Gastroesophageal sphincter (tissue), 4 donors: ENCODE measurements at regions not wholly inside any gene's neighbourhood (a gene's known extent, or its start where the extent isn't known, plus 50 kb on each side); places are given as distances from the start of the nearest gene placed in this dataset.

Experiments
- ATAC-seq: fragments of 150-250 bp; one replicate; pipeline ENCODE4 v1.9.1; 2016; ENCODE audit warnings: mild to moderate bottlenecking, moderate library complexity
- H3K27ac ChIP-seq, 4 donors: fragments of 200-600 bp; sonication (generic) in 3 of 4; 1 replicate in 3 of 4; 2 replicates in 1 of 4; pipeline ENCODE4 v1.5.1; 2016 to 2019
- H3K27me3 ChIP-seq: fragments of 200-600 bp; sonication (generic); one replicate; pipeline ENCODE4 v1.5.1; 2019
- H3K36me3 ChIP-seq, 2 donors: fragments of 200-600 bp; sonication (generic); one replicate each; pipeline ENCODE4 v1.5.1; 2019; ENCODE audit warnings: control low read depth in 1 of 2
- H3K4me1 ChIP-seq, 3 donors: fragments of 200-600 bp; sonication (generic); 1 replicate in 2 of 3; 2 replicates in 1 of 3; pipeline ENCODE4 v1.5.1; 2016 to 2019; ENCODE audit warnings: control low read depth in 2 of 3
- H3K4me3 ChIP-seq, 2 donors: fragments of 200-600 bp; sonication (generic); one replicate each; pipeline ENCODE4 v1.5.1; 2019; ENCODE audit warnings: mild to moderate bottlenecking in 1 of 2, moderate library complexity in 1 of 2
- H3K9me3 ChIP-seq, 3 donors: fragments of 200-600 bp; sonication (generic); one replicate each; pipeline ENCODE4 v1.5.1; 2017 to 2019; ENCODE audit warnings: control low read depth in 2 of 3
- CTCF ChIP-seq, 4 experiments: fragments of 200-600 bp in 2 of 4; fragments of 450-650 bp in 2 of 4; sonication (generic) in 1 of 4; IDR thresholded peaks; one replicate each; pipeline ENCODE4 v1.5.1; 2017 to 2019; ENCODE audit warnings: antibody characterized with exemption in 4 of 4, mild to moderate bottlenecking in 2 of 4, moderate library complexity in 2 of 4
- EP300 ChIP-seq: sonication (generic); formaldehyde crosslinking; IDR thresholded peaks from one replicate; pipeline ENCODE4 v1.6.1; 2017; ENCODE audit warnings: antibody characterized with exemption, mild to moderate bottlenecking
- POLR2A ChIP-seq, 2 donors: fragments of 450-650 bp; IDR thresholded peaks; one replicate each; pipeline ENCODE4 v1.6.1; 2017; ENCODE audit warnings: antibody characterized with exemption in 2 of 2, mild to moderate bottlenecking in 2 of 2, moderate library complexity in 1 of 2
- POLR2AphosphoS5 ChIP-seq: sonication (generic); formaldehyde crosslinking; IDR thresholded peaks from one replicate; pipeline ENCODE4 v1.6.1; 2017; ENCODE audit warnings: antibody characterized with exemption
- WGBS, 2 donors: methylation state at CpG; one replicate each; pipeline ENCODE4 v1.1.5; 2018; ENCODE audit warnings: low coverage in 1 of 2; 5-methylcytosine and 5-hydroxymethylcytosine counted together

- no peak for ATAC-seq
Observed at GRCh38 chr13:54312885-54313284, 1284.3 kb downstream of the OLFM4 start.

GRCh38 chr13:54317722-54318121 is 1289.1 kb downstream of the OLFM4 start:
- no peaks in the 10 kb centered on the region for H3K27me3 ChIP-seq
- no peak for TF ChIP-seq EP300
- TF ChIP-seq POLR2AphosphoS5: no peak
- no peak for TF ChIP-seq POLR2A (IDR thresholded peaks at IDR 0.05)
- TF ChIP-seq CTCF (IDR thresholded peaks at IDR 0.05): no peak
- peaks cover 0 to 7% (median 0%) of the 10 kb centered on the region in 3 donors for H3K9me3 ChIP-seq
- H3K4me3 ChIP-seq: no peak overlapping the region
- WGBS, 2 donors: 87% methylated on average over 3 of the region's 8 CpGs; no CpG with 5 or more reads in 1 of the 2 donors
- H3K27ac ChIP-seq: no peak overlapping the region
- ATAC-seq: no peak
- no peaks in the 10 kb centered on the region for H3K4me1 ChIP-seq
- H3K36me3 ChIP-seq: no peaks in the 10 kb centered on the region

More at GRCh38 chr13:54312885-54313284, 1284.3 kb downstream of the OLFM4 start:
- TF ChIP-seq EP300: no peak
- TF ChIP-seq CTCF (IDR thresholded peaks at IDR 0.05): no peak
- no peak for TF ChIP-seq POLR2AphosphoS5
- no peak for TF ChIP-seq POLR2A (IDR thresholded peaks at IDR 0.05)
- 80 to 89% methylated on average over 1 to 8 of the region's 16 CpGs for WGBS, 2 donors
- H3K27ac ChIP-seq: no peak overlapping the region
- H3K27me3 ChIP-seq: no peaks in the 10 kb centered on the region
- H3K36me3 ChIP-seq: no peaks in the 10 kb centered on the region
- H3K4me1 ChIP-seq: no peaks in the 10 kb centered on the region
- no peak overlapping the region for H3K4me3 ChIP-seq
- H3K9me3 ChIP-seq: peaks cover 0 to 7% (median 0%) of the 10 kb centered on the region in 3 donors

GRCh38 chr13:54337540-54337939 is 1308.9 kb downstream of the OLFM4 start:
- Histone ChIP-seq H3K27ac (no peak overlapping the region), H3K27me3 (no peaks in the 10 kb centered on the region), H3K4me1 (no peaks in the 10 kb centered on the region), H3K9me3 (no peaks in the 10 kb centered on the region), H3K36me3 (no peaks in the 10 kb centered on the region), H3K4me3 (no peak overlapping the region)
- no peak for TF ChIP-seq EP300
- TF ChIP-seq POLR2A (IDR thresholded peaks at IDR 0.05): no peak
- TF ChIP-seq CTCF (IDR thresholded peaks at IDR 0.05): no peak
- no peak for TF ChIP-seq POLR2AphosphoS5
- no peak for ATAC-seq

GRCh38 chr13:54347531-54347930 is 1318.9 kb downstream of the OLFM4 start:
- H3K27ac ChIP-seq: no peak overlapping the region
- 63 to 69% methylated on average over 2 of the region's 2 CpGs for WGBS, 2 donors
- no peaks in the 10 kb centered on the region for H3K36me3 ChIP-seq
- no peak for ATAC-seq
- H3K9me3 ChIP-seq: no peaks in the 10 kb centered on the region
- no peaks in the 10 kb centered on the region for H3K4me1 ChIP-seq
- no peak overlapping the region for H3K4me3 ChIP-seq
- no peaks in the 10 kb centered on the region for H3K27me3 ChIP-seq
- TF ChIP-seq EP300 (no peak), CTCF (IDR thresholded peaks at IDR 0.05) (no peak), POLR2A (IDR thresholded peaks at IDR 0.05) (no peak), POLR2AphosphoS5 (no peak)

GRCh38 chr13:54356209-54356608 is 1327.6 kb downstream of the OLFM4 start:
- no peak for ATAC-seq
- no peak overlapping the region for H3K4me3 ChIP-seq
- H3K27me3 ChIP-seq: no peaks in the 10 kb centered on the region
- H3K36me3 ChIP-seq: no peaks in the 10 kb centered on the region
- H3K4me1 ChIP-seq: no peaks in the 10 kb centered on the region
- no peaks in the 10 kb centered on the region for H3K9me3 ChIP-seq
- TF ChIP-seq POLR2A (IDR thresholded peaks at IDR 0.05) (no peak), POLR2AphosphoS5 (no peak), CTCF (IDR thresholded peaks at IDR 0.05) (no peak), EP300 (no peak)
- no peak overlapping the region for H3K27ac ChIP-seq
